ENCODE measurements at regions not wholly inside any gene's neighbourhood (a gene's known extent, or its start where the extent isn't known, plus 50 kb on each side); places are given as distances from the start of the nearest gene placed in this dataset.

DNA sequence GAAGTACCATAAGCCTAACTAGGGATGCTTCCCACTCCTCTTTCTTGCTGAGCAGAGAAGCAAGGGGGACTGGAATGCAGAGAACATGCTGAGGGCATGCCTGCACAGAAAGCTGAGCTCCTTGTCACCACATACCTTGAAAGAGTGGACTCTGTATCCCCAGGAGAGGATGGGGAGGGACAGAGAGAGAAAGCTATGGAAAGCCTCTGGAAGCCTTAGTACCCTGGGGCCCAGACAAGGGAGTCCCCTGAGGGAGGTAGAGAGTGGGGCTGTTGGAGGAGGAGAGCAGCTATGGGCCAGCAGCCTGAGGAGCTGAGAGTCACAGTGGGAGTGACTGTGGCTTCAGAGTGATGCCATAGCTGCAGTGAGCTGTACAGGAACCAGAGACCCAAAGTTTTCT, 77.9 kb downstream of the RTL9 start:
- TF ChIP-seq, protein P1, sequence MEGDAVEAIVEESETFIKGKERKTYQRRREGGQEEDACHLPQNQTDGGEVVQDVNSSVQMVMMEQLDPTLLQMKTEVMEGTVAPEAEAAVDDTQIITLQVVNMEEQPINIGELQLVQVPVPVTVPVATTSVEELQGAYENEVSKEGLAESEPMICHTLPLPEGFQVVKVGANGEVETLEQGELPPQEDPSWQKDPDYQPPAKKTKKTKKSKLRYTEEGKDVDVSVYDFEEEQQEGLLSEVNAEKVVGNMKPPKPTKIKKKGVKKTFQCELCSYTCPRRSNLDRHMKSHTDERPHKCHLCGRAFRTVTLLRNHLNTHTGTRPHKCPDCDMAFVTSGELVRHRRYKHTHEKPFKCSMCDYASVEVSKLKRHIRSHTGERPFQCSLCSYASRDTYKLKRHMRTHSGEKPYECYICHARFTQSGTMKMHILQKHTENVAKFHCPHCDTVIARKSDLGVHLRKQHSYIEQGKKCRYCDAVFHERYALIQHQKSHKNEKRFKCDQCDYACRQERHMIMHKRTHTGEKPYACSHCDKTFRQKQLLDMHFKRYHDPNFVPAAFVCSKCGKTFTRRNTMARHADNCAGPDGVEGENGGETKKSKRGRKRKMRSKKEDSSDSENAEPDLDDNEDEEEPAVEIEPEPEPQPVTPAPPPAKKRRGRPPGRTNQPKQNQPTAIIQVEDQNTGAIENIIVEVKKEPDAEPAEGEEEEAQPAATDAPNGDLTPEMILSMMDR (IDR thresholded peaks at IDR 0.05; ENCODE audit: extremely low read depth in 1 of 2, insufficient read depth in 1 of 2, low read depth in 1 of 2, low read length in 2 of 2), result no peak
- no peak for TF ChIP-seq POLR2A (IDR thresholded peaks at IDR 0.05; ENCODE audit: low read depth, low read length)
- no peak for TF ChIP-seq POLR2AphosphoS5 (IDR thresholded peaks at IDR 0.05; ENCODE audit: insufficient read depth, low read depth, low read length)
- TF ChIP-seq EZH2 (IDR thresholded peaks at IDR 0.05; ENCODE audit: borderline replicate concordance, low read depth, low read length, severe bottlenecking), result no peak
- no peak for TF ChIP-seq JUN (IDR thresholded peaks at IDR 0.05; ENCODE audit: borderline replicate concordance, insufficient read depth, insufficient read length, low read depth)
- TF ChIP-seq, protein P2, sequence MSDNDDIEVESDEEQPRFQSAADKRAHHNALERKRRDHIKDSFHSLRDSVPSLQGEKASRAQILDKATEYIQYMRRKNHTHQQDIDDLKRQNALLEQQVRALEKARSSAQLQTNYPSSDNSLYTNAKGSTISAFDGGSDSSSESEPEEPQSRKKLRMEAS (IDR thresholded peaks at IDR 0.05; ENCODE audit: insufficient read depth, insufficient read length), result no peak
- no peak for TF ChIP-seq MYC (IDR thresholded peaks at IDR 0.05; ENCODE audit: low read depth, low read length)
- TF ChIP-seq GATA2 (IDR thresholded peaks at IDR 0.05; ENCODE audit: insufficient read depth, insufficient read length, low read depth, low read length), result no peak
